DOHH2 (cell line): ENCODE measurements at regions not wholly inside any gene's neighbourhood (a gene's known extent, or its start where the extent isn't known, plus 50 kb on each side); places are given as distances from the start of the nearest gene placed in this dataset.

Source experiments
- H3F3A ChIP-seq: fragments of 200-600 bp; sonication (generic), shearing (Covaris generic); 2 replicates; pipeline ENCODE4 v1.6.0; 2016; ENCODE audit warnings: antibody characterized with exemption, mild to moderate bottlenecking; ENCODE audit not compliant: control insufficient read depth, insufficient read depth
- H3K27ac ChIP-seq: fragments of 200-600 bp; sonication (generic); 2 replicates; pipeline ENCODE4 v1.5.1; 2014; ENCODE audit warnings: low read depth, mild to moderate bottlenecking, low read length, moderate library complexity
- H3K27me3 ChIP-seq: fragments of 200-600 bp; sonication (generic); 2 replicates; pipeline ENCODE4 v1.6.1; 2014; ENCODE audit warnings: mild to moderate bottlenecking, low read length, mixed read lengths; ENCODE audit not compliant: control insufficient read depth
- H3K36me3 ChIP-seq: fragments of 200-600 bp; sonication (generic); 2 replicates; pipeline ENCODE4 v1.6.1; 2014; ENCODE audit warnings: mild to moderate bottlenecking, low read length, moderate library complexity, mixed read lengths; ENCODE audit not compliant: control insufficient read depth
- H3K4me1 ChIP-seq: fragments of 200-600 bp; sonication (generic); 2 replicates; pipeline ENCODE4 v1.6.1; 2014; ENCODE audit warnings: mild to moderate bottlenecking, low read length, mixed read lengths; ENCODE audit not compliant: control insufficient read depth
- H3K4me2 ChIP-seq: fragments of 200-600 bp; sonication (generic); 2 replicates; pipeline ENCODE4 v1.6.0; 2014; ENCODE audit warnings: mild to moderate bottlenecking, low read length, moderate library complexity
- H3K4me3 ChIP-seq: fragments of 200-600 bp; sonication (generic); 2 replicates; pipeline ENCODE4 v1.5.1; 2014; ENCODE audit warnings: mild to moderate bottlenecking, low read length, mixed read lengths
- H3K79me2 ChIP-seq: fragments of 200-600 bp; sonication (generic); 2 replicates; pipeline ENCODE4 v1.6.1; 2014; ENCODE audit warnings: mild to moderate bottlenecking, low read length, mixed read lengths; ENCODE audit not compliant: control insufficient read depth
- H3K9me2 ChIP-seq: fragments of 200-600 bp; sonication (generic); replicated peaks from 2 replicates; pipeline ENCODE4 v1.6.1; 2014; ENCODE audit warnings: mild to moderate bottlenecking, low read length, mixed read lengths; ENCODE audit not compliant: control insufficient read depth
- H3K9me3 ChIP-seq: fragments of 200-600 bp; sonication (generic); 2 replicates; pipeline ENCODE4 v1.6.1; 2014; ENCODE audit warnings: antibody characterized with exemption, low read length, mixed read lengths; ENCODE audit not compliant: control insufficient read depth, insufficient read depth
- H4K20me1 ChIP-seq: fragments of 200-600 bp; sonication (generic); 2 replicates; pipeline ENCODE4 v1.6.0; 2014; ENCODE audit warnings: low read depth, mild to moderate bottlenecking, antibody characterized with exemption, low read length, moderate library complexity; ENCODE audit not compliant: control insufficient read depth, insufficient read depth
- CTCF ChIP-seq: fragments of 200-600 bp; sonication (generic); IDR thresholded peaks from one replicate; pipeline ENCODE4 v1.5.1; 2014; ENCODE audit warnings: antibody characterized with exemption, mild to moderate bottlenecking, low read depth, low read length; ENCODE audit not compliant: poor library complexity, severe bottlenecking
- EZH2phosphoT487 ChIP-seq: fragments of 200-600 bp; sonication (generic); IDR thresholded peaks from 2 replicates; pipeline ENCODE4 v1.6.1; 2017; ENCODE audit warnings: borderline replicate concordance, mild to moderate bottlenecking, antibody characterized with exemption, low read length, moderate library complexity, mixed read lengths

GRCh38 chr7:47670729-47671128, 88.8 kb upstream of the TNS3 start:
- H3F3A ChIP-seq, result peaks cover 33% of the 10 kb centered on the region
- H3K27me3 ChIP-seq, result no peaks in the 10 kb centered on the region
- H3K4me1 ChIP-seq, result peaks cover 83% of the 10 kb centered on the region
- peak overlapping the region; percentile 95 for H3K4me2 ChIP-seq
- H3K4me3 ChIP-seq, result peak overlapping the region; percentile 69
- TF ChIP-seq EZH2phosphoT487 (no peak), CTCF (no peak)
- no peaks in the 10 kb centered on the region for H4K20me1 ChIP-seq
- H3K9me2 ChIP-seq, result no peaks in the 10 kb centered on the region
- no peaks in the 10 kb centered on the region for H3K79me2 ChIP-seq
- no peaks in the 10 kb centered on the region for H3K9me3 ChIP-seq
- H3K36me3 ChIP-seq, result peaks cover 11% of the 10 kb centered on the region
- peak overlapping the region; percentile 96 for H3K27ac ChIP-seq

GRCh38 chr7:47669901-47670384, 88.0 kb upstream of the TNS3 start:
- H4K20me1 ChIP-seq, result no peaks in the 10 kb centered on the region
- no peaks in the 10 kb centered on the region for H3K9me2 ChIP-seq
- peak overlapping the region; percentile 96 for H3K27ac ChIP-seq
- H3K4me1 ChIP-seq, result peaks cover 86% of the 10 kb centered on the region
- H3K27me3 ChIP-seq, result no peaks in the 10 kb centered on the region
- peak overlapping the region; percentile 95 for H3K4me2 ChIP-seq
- H3K9me3 ChIP-seq, result no peaks in the 10 kb centered on the region
- H3K36me3 ChIP-seq, result peaks cover 11% of the 10 kb centered on the region
- no peaks in the 10 kb centered on the region for H3K79me2 ChIP-seq
- TF ChIP-seq EZH2phosphoT487, result no peak
- no peak for TF ChIP-seq CTCF
- H3F3A ChIP-seq, result peaks cover 33% of the 10 kb centered on the region
- peak overlapping the region; percentile 54 for H3K4me3 ChIP-seq

- Histone ChIP-seq H3K79me2 (no peaks in the 10 kb centered on the region), H3K9me3 (no peaks in the 10 kb centered on the region), H3K4me2 (peak overlapping the region; percentile 95), H3K9me2 (no peaks in the 10 kb centered on the region), H3K4me3 (peak overlapping the region; percentile 54), H3K27ac (peak overlapping the region; percentile 96), H3K27me3 (no peaks in the 10 kb centered on the region), H4K20me1 (no peaks in the 10 kb centered on the region), H3K36me3 (peaks cover 11% of the 10 kb centered on the region), H3K4me1 (peaks cover 80% of the 10 kb centered on the region), H3F3A (peaks cover 31% of the 10 kb centered on the region)
- TF ChIP-seq CTCF (no peak), EZH2phosphoT487 (no peak)
These were observed 87.4 kb upstream of the TNS3 start for GRCh38 chr7:47669178-47669891.
